Esophagus (tissue), 2 donors: ENCODE measurements at regions not wholly inside any gene's neighbourhood (a gene's known extent, or its start where the extent isn't known, plus 50 kb on each side); places are given as distances from the start of the nearest gene placed in this dataset.

Experiments
- H3K27ac ChIP-seq, 2 donors: one replicate each; pipeline ENCODE4 v1.5.1; 2013; ENCODE audit warnings: low read depth in 2 of 2, mild to moderate bottlenecking in 2 of 2, inconsistent platforms in 1 of 2, low read length in 1 of 2, moderate library complexity in 1 of 2
- H3K27me3 ChIP-seq, 2 donors: one replicate each; pipeline ENCODE4 v1.6.1; 2013; ENCODE audit warnings: low read length in 2 of 2, control low read depth in 1 of 2, mild to moderate bottlenecking in 1 of 2; ENCODE audit not compliant: insufficient read depth in 2 of 2, control insufficient read depth in 1 of 2
- H3K36me3 ChIP-seq, 2 donors: one replicate each; pipeline ENCODE4 v1.6.1; 2013; ENCODE audit warnings: low read length in 1 of 2; ENCODE audit not compliant: control insufficient read depth in 2 of 2, insufficient read depth in 2 of 2
- H3K4me1 ChIP-seq, 2 donors: one replicate each; pipeline ENCODE4 v1.6.1; 2013; ENCODE audit warnings: low read length in 1 of 2; ENCODE audit not compliant: control insufficient read depth in 2 of 2, insufficient read depth in 2 of 2
- H3K4me3 ChIP-seq, 2 donors: one replicate each; pipeline ENCODE4 v1.5.1; 2013; ENCODE audit warnings: low read length in 2 of 2, mild to moderate bottlenecking in 2 of 2, low read depth in 1 of 2, moderate library complexity in 1 of 2
- H3K9me3 ChIP-seq, 2 donors: one replicate each; pipeline ENCODE4 v1.6.1; 2013; ENCODE audit warnings: mild to moderate bottlenecking in 2 of 2, low read depth in 1 of 2, low read length in 1 of 2, moderate library complexity in 1 of 2; ENCODE audit not compliant: control insufficient read depth in 2 of 2, insufficient read depth in 1 of 2
- WGBS, 2 donors: extraction: QIAGEN DNeasy Blood & Tissue Kit; methylation state at CpG; one replicate each; pipeline ENCODE4 v1.1.7; 2013; 5-methylcytosine and 5-hydroxymethylcytosine counted together
- donor health status: healthy with polysubstance abuse.
- donor health status: Bipolar disorder and iron deficiency.

GRCh38 chr14:101008196-101008595, 104.7 kb upstream of the RTL1 start:
- Histone ChIP-seq H3K27me3 (no peaks in the 10 kb centered on the region), H3K4me1 (no peaks in the 10 kb centered on the region), H3K36me3 (no peaks in the 10 kb centered on the region), H3K4me3 (no peak overlapping the region), H3K27ac (no peak overlapping the region), H3K9me3 (no peaks in the 10 kb centered on the region)
- 92% methylated on average over 13 of the region's 13 CpGs for WGBS, 2 donors

GRCh38 chr14:101008631-101009336, 105.3 kb upstream of the RTL1 start:
- WGBS, 2 donors = 82 to 83% methylated on average over 9 of the region's 9 CpGs
- no peaks in the 10 kb centered on the region for H3K4me1 ChIP-seq

GRCh38 chr14:101009531-101009930, 106.0 kb upstream of the RTL1 start:
- no peaks in the 10 kb centered on the region for H3K4me1 ChIP-seq
- no peaks in the 10 kb centered on the region for H3K9me3 ChIP-seq
- no peak overlapping the region for H3K27ac ChIP-seq
- H3K27me3 ChIP-seq = no peaks in the 10 kb centered on the region
- H3K36me3 ChIP-seq = no peaks in the 10 kb centered on the region
- H3K4me3 ChIP-seq = no peak overlapping the region
- WGBS, 2 donors = 86 to 88% methylated on average over 5 of the region's 5 CpGs

More at GRCh38 chr14:101008631-101009336, 105.3 kb upstream of the RTL1 start:
- H3K27ac ChIP-seq = no peak overlapping the region
- no peaks in the 10 kb centered on the region for H3K9me3 ChIP-seq
- no peak overlapping the region for H3K4me3 ChIP-seq
- H3K27me3 ChIP-seq = no peaks in the 10 kb centered on the region
- H3K36me3 ChIP-seq = no peaks in the 10 kb centered on the region

- 93 to 95% methylated on average over 6 of the region's 6 CpGs for WGBS, 2 donors
- H3K27me3 ChIP-seq = no peaks in the 10 kb centered on the region
- no peak overlapping the region for H3K4me3 ChIP-seq
- no peak overlapping the region for H3K27ac ChIP-seq
- no peaks in the 10 kb centered on the region for H3K9me3 ChIP-seq
- no peaks in the 10 kb centered on the region for H3K36me3 ChIP-seq
- H3K4me1 ChIP-seq = no peaks in the 10 kb centered on the region
Measured at GRCh38 chr14:101010293-101010692, 106.8 kb upstream of the RTL1 start.

GRCh38 chr14:101010835-101011234, 107.3 kb upstream of the RTL1 start:
- 84 to 87% methylated on average over 2 of the region's 2 CpGs for WGBS, 2 donors
- Histone ChIP-seq H3K4me1 (no peaks in the 10 kb centered on the region), H3K27ac (no peak overlapping the region), H3K27me3 (no peaks in the 10 kb centered on the region), H3K4me3 (no peak overlapping the region), H3K9me3 (no peaks in the 10 kb centered on the region), H3K36me3 (no peaks in the 10 kb centered on the region)

GRCh38 chr14:101017209-101017608, 113.7 kb upstream of the RTL1 start:
- H3K4me1 ChIP-seq = no peaks in the 10 kb centered on the region
- H3K36me3 ChIP-seq = no peaks in the 10 kb centered on the region
- H3K27ac ChIP-seq = no peak overlapping the region
- H3K4me3 ChIP-seq = no peak overlapping the region
- H3K27me3 ChIP-seq = no peaks in the 10 kb centered on the region
- WGBS, 2 donors = 66 to 88% methylated on average over 1 of the region's 1 CpG
- peaks cover 0 to 6% of the 10 kb centered on the region in 2 donors for H3K9me3 ChIP-seq

- H3K36me3 ChIP-seq = no peaks in the 10 kb centered on the region
- H3K4me1 ChIP-seq = no peaks in the 10 kb centered on the region
- H3K4me3 ChIP-seq = no peak overlapping the region
- WGBS, 2 donors = 90 to 92% methylated on average over 13 of the region's 13 CpGs
- H3K27me3 ChIP-seq = no peaks in the 10 kb centered on the region
- no peak overlapping the region for H3K27ac ChIP-seq
- peaks cover 0 to 6% of the 10 kb centered on the region in 2 donors for H3K9me3 ChIP-seq
Measured at GRCh38 chr14:101017806-101018560, 114.5 kb upstream of the RTL1 start.

- Histone ChIP-seq H3K27ac (no peak overlapping the region), H3K9me3 (peaks cover 0 to 6% of the 10 kb centered on the region in 2 donors), H3K4me3 (no peak overlapping the region), H3K27me3 (no peaks in the 10 kb centered on the region), H3K4me1 (no peaks in the 10 kb centered on the region), H3K36me3 (no peaks in the 10 kb centered on the region)
- WGBS, 2 donors = 94 to 95% methylated on average over 13 of the region's 13 CpGs
Measured at GRCh38 chr14:101018561-101019290, 115.2 kb upstream of the RTL1 start.

- Histone ChIP-seq H3K27ac (no peak overlapping the region), H3K4me3 (no peak overlapping the region), H3K27me3 (no peaks in the 10 kb centered on the region), H3K9me3 (peaks cover 0 to 6% of the 10 kb centered on the region in 2 donors), H3K36me3 (no peaks in the 10 kb centered on the region), H3K4me1 (no peaks in the 10 kb centered on the region)
- 96 to 98% methylated on average over 2 of the region's 2 CpGs for WGBS, 2 donors
Measured at GRCh38 chr14:101019541-101019940, 116.0 kb upstream of the RTL1 start.
